ENCODE measurements at regions not wholly inside any gene's neighbourhood (a gene's known extent, or its start where the extent isn't known, plus 50 kb on each side); places are given as distances from the start of the nearest gene placed in this dataset.

DNA sequence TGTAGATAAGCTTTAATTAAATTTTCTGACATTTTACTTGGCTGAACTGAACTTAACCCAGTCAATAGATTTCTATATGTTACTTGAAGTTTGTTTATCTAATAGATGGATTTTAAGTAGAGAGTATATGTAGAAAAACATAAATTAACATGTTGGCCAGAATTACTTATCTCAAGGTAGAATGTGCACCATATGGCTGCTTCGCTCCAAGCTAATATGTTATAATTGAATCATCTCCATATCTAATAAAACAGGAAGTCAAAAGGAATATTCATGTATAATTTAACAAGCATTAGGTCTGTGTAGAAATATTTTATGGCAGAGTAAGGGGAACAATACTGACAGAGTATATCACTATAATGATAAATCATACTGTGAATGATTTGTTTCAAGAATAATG lies 650.7 kb upstream of the ALCAM start:
- TF ChIP-seq, protein P1, sequence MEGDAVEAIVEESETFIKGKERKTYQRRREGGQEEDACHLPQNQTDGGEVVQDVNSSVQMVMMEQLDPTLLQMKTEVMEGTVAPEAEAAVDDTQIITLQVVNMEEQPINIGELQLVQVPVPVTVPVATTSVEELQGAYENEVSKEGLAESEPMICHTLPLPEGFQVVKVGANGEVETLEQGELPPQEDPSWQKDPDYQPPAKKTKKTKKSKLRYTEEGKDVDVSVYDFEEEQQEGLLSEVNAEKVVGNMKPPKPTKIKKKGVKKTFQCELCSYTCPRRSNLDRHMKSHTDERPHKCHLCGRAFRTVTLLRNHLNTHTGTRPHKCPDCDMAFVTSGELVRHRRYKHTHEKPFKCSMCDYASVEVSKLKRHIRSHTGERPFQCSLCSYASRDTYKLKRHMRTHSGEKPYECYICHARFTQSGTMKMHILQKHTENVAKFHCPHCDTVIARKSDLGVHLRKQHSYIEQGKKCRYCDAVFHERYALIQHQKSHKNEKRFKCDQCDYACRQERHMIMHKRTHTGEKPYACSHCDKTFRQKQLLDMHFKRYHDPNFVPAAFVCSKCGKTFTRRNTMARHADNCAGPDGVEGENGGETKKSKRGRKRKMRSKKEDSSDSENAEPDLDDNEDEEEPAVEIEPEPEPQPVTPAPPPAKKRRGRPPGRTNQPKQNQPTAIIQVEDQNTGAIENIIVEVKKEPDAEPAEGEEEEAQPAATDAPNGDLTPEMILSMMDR (IDR thresholded peaks at IDR 0.05): no peak
- no peak for TF ChIP-seq POLR2A (IDR thresholded peaks at IDR 0.05)

Data from body of pancreas (tissue), 4 donors.